ENCODE measurements at regions not wholly inside any gene's neighbourhood (a gene's known extent, or its start where the extent isn't known, plus 50 kb on each side); places are given as distances from the start of the nearest gene placed in this dataset.

DNA sequence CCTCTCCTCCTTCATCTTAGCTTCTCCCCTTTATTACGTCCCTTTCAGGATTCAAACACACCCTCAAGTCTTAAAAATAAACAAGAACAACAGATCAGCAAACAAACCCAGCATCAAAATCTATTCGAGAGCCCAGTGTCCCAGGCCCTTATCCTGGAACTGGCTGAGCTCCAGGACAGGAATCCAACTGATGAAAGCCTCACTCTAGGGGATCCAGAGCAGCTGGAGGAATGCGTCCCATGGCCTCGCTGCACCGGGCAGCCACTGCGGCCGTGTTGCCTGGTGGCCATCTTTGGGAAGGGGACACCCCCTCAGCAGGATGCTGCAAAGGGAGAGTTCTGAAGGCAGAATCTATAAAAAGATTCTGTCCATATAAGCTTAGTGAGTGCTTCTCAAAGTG lies 156.5 kb upstream of the BMPER start:
- TF ChIP-seq, protein P1, sequence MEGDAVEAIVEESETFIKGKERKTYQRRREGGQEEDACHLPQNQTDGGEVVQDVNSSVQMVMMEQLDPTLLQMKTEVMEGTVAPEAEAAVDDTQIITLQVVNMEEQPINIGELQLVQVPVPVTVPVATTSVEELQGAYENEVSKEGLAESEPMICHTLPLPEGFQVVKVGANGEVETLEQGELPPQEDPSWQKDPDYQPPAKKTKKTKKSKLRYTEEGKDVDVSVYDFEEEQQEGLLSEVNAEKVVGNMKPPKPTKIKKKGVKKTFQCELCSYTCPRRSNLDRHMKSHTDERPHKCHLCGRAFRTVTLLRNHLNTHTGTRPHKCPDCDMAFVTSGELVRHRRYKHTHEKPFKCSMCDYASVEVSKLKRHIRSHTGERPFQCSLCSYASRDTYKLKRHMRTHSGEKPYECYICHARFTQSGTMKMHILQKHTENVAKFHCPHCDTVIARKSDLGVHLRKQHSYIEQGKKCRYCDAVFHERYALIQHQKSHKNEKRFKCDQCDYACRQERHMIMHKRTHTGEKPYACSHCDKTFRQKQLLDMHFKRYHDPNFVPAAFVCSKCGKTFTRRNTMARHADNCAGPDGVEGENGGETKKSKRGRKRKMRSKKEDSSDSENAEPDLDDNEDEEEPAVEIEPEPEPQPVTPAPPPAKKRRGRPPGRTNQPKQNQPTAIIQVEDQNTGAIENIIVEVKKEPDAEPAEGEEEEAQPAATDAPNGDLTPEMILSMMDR (IDR thresholded peaks at IDR 0.05) = no peak
- no peak for TF ChIP-seq POLR2A (IDR thresholded peaks at IDR 0.05)
- TF ChIP-seq POLR2AphosphoS5 (IDR thresholded peaks at IDR 0.05) = no peak
- TF ChIP-seq EP300 (IDR thresholded peaks at IDR 0.05) = no peak

Measured in suprapubic skin (tissue), 4 donors.